Esophagus muscularis mucosa (tissue), 4 donors: ENCODE measurements at regions not wholly inside any gene's neighbourhood (a gene's known extent, or its start where the extent isn't known, plus 50 kb on each side); places are given as distances from the start of the nearest gene placed in this dataset.

ENCODE experiments used
- CTCF ChIP-seq, 3 experiments: fragments of 200-600 bp in 2 of 3; fragments of 450-650 bp in 1 of 3; sonication (generic) in 2 of 3; IDR thresholded peaks; one replicate each; pipeline ENCODE4 v1.5.1; 2017 to 2019; ENCODE audit warnings: antibody characterized with exemption in 3 of 3, mild to moderate bottlenecking in 2 of 3, moderate library complexity in 1 of 3
- EP300 ChIP-seq: sonication (generic); formaldehyde crosslinking; IDR thresholded peaks from one replicate; pipeline ENCODE4 v1.6.1; 2017; ENCODE audit warnings: antibody characterized with exemption
- POLR2A ChIP-seq: fragments of 450-650 bp; IDR thresholded peaks from one replicate; pipeline ENCODE4 v1.6.1; 2017; ENCODE audit warnings: antibody characterized with exemption, moderate library complexity, mild to moderate bottlenecking, low read depth
- POLR2AphosphoS5 ChIP-seq, 2 donors: sonication (generic); formaldehyde crosslinking; IDR thresholded peaks; one replicate each; pipeline ENCODE4 v1.6.1; 2017; ENCODE audit warnings: antibody characterized with exemption in 2 of 2

GRCh38 chr14:53807108-53807507 lies 149.5 kb downstream of the BMP4 start:
- TF ChIP-seq EP300: no peak
- TF ChIP-seq CTCF (IDR thresholded peaks at IDR 0.05): no peak
- no peak for TF ChIP-seq POLR2A
- no peak for TF ChIP-seq POLR2AphosphoS5 (IDR thresholded peaks at IDR 0.05)
